ENCODE measurements at regions not wholly inside any gene's neighbourhood (a gene's known extent, or its start where the extent isn't known, plus 50 kb on each side); places are given as distances from the start of the nearest gene placed in this dataset.
"Not testable (repeated sequence)": the region's sequence is repeated elsewhere in the genome, so short reads cannot be mapped to it uniquely, and the experiment has no call there.

- DNase-seq (ENCODE audit: low read depth): no peak
Observed at GRCh38 chr2:62410926-62411456, 95.0 kb downstream of the TMEM17 start.

GRCh38 chr2:62410015-62410453, 96.0 kb downstream of the TMEM17 start:
- no peak for DNase-seq (ENCODE audit: low read depth)

DNA sequence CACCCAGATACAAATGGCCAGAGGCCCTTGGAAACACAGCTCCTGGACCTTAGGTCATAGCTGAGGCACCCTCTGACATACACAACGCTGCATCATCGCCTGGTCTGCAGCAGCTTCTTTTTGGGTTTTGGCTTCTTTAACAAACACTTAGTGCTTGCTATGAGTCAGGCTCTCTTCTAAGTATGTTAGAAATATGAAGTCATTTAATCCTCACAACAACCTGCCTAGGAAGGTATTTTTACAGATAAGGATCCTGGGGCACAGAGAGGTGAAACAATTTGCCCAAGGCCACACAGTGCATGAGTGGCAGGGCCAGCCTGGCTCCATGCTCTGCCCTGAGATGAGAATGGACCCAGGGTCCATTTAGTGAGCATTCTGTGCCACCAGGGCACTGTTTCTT, 96.6 kb downstream of the TMEM17 start:
- no peak for DNase-seq (ENCODE audit: low read depth)

DNA sequence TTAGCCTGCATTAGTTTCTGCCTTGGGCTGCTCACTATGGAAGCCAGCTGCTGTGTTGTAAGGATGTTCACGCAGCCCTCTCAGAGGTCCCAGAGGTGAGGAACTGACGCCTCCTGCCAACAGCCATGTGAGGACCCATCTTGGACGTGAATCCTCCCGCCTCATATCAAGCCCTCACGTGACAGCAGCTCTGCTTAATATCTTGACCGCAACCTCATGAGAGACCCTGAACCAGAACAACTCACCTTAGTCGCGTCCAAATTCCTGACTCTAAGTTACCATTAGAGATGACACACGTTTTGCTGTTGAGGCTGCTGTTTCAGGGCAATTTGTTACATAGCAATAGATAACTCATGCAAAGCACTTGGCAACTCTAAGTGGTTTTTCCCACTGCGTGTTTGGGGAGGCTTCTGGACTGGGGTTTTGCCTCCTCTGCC, 97.7 kb downstream of the TMEM17 start:
- no peak for DNase-seq (ENCODE audit: low read depth)

DNA sequence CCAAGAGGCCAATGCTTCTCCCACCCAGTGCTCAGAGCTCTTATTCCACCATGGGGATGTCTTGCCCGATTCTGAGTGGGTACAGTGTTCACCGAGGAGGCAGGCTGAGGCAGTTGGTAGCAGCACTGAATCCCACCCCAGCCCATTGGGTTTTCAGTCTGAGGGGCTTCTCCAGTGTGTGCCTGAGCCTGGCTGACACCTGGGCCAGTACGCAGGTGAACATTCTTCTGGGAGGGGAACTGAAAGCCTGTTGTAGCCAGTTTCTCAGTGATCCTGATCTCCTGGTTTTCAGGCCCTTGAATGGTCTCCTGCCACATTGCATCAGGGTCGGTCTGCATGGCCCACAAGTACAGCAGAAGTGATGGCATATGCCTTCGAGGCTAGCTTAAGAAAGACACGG, 98.2 kb downstream of the TMEM17 start:
- no peak for DNase-seq (ENCODE audit: low read depth)

DNA sequence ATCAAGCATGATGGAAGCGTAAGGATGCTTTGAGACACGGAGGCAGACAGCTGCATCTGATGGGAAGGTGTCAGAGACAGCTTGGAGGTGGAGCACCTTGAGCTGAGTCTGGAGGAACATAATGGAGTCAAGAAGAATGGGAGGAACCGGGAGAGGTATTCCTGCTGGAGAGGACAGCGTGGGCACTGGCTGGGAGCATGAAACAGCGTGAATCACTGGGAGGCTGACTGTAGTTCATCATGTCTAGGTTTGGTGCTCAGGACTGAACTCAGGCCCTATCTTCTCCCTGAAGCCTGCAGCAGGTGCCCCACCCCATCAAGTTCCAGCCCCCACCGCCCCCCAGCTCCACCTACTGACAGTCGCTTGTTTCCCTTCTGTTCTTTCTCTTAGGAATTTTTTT, 98.6 kb downstream of the TMEM17 start:
- no peak for DNase-seq (ENCODE audit: low read depth)

DNA sequence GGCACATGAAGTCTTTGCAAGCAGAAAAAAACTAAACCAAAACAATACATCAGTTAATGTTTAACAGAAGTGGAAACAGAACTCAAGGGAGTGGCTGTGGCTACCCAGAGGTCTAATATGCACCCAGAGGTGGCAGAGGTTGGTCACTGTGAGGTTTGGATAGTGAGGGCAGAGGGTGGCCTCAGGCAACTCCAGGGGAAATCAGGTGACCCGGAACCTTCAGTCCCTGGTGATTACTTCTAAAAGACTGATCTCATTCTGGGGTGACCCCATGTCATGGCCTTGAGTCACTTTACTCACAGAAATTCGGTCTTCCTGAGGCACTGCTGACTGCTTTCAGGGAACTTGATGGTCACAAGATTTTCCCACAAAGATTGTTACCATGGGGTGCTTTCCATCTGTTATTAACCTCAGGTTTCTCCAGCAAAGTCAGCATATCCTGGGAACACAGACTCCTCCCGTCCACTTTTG, 99.4 kb downstream of the TMEM17 start:
- no peak for DNase-seq (ENCODE audit: low read depth)

DNA sequence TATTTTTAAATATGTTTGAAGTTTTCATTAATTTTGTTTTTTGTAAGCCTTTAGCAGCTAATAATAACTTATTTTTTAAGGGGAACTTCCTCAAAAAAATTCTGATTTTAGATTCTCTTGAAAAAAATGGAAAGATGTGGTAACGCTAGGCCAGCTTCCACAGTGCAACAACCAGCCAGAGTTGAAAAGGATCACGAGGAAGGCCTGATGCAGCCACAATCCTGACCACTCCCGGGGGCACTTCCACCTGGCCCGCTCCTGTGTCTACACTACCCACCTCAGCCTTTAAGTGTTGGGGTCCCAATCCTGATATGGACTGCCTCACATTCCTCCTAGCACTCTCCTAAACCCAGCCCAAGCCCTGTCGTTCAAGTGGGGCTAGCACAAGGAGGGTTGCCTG, 101.1 kb downstream of the TMEM17 start:
- no peak for DNase-seq (ENCODE audit: low read depth)

- DNase-seq (ENCODE audit: low read depth): no peak
Observed at GRCh38 chr2:62402156-62402555, 103.8 kb downstream of the TMEM17 start.

- no peak for DNase-seq (ENCODE audit: low read depth)
Observed at GRCh38 chr2:62398356-62398755, 107.6 kb downstream of the TMEM17 start.

DNA sequence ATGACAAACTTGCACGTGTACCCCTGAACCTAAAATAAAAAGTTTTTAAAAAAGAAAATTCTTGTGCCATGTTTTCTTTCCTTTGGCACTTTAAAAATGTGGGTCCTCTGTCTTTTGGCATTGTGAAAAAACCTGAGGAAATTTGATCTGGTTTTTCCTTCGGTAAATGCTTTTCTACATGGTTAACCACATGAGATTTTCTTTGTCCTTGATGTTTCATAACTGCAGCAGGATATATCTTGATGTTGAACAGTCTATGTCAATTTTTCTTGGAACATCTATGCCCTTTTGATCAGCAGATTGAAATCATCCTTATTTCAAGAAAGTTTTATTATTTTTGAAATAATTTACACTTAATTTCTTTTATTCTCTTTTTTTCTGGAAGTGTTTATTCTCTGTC, 109.1 kb downstream of the TMEM17 start:
- no peak for DNase-seq (ENCODE audit: low read depth)

- no peak for DNase-seq (ENCODE audit: low read depth)
Observed at GRCh38 chr2:62393293-62393692, 112.7 kb downstream of the TMEM17 start.

DNA sequence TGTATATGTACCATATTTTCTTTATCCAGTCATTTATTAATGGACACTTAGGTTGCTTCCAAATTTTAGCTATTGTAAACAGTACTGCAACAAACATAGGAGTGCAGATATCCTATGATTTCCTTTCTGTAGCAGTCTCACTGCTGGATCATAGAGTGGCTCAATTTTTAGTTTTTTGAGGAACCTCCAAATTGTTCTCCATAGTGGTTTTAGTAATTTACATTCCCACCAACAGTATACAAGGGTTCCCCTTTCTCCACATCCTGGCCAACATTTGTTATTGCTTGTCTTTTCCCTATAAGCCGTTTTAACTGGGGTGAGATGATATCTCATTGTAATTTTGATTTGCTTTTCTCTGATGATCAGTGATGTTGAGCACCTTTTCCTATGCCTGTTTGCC, 114.3 kb downstream of the TMEM17 start:
- DNase-seq (ENCODE audit: low read depth): no peak

- not testable (repeated sequence) for DNase-seq (ENCODE audit: low read depth)
Observed at GRCh38 chr2:62386378-62386777, 119.6 kb downstream of the TMEM17 start.

DNA sequence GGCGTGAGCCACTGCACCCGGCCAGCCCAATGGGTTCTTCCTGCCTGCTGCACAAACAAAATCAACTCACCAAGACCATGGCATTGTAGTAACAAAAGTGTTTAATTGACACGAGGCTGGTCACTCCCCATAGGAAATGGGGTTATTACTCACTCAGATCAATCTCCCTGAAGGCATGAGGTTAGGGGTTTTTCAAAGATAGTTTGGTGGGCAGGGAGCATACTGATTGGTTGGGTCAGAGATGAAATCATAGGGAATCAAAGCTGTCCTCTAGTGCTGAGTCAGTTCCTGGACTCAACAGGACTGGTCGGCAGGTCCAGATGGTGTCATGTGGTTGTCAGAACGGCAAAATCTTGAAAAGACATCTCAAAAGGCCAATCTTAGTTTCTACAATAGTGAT, 122.1 kb downstream of the TMEM17 start:
- no peak for DNase-seq (ENCODE audit: low read depth)

DNA sequence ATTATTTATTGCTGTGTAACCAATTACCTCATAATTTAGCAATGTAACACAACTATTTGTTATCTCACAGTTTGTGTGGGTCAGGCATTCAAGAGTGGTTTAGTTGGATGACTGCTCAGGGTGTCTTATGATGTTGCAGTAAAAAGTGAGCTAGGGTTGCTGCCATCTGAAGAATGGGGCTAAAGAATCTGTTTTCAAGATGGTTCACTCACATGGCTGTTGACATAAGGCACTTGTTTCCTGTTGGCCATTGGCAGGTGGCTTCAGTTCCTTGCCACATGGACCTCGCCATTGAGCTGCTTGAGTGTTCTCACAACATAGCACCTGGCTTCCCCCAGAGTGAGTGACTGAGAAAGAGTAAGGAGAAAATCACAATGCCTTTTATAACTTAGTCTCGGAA, 123.2 kb downstream of the TMEM17 start:
- no peak for DNase-seq (ENCODE audit: low read depth)

DNA sequence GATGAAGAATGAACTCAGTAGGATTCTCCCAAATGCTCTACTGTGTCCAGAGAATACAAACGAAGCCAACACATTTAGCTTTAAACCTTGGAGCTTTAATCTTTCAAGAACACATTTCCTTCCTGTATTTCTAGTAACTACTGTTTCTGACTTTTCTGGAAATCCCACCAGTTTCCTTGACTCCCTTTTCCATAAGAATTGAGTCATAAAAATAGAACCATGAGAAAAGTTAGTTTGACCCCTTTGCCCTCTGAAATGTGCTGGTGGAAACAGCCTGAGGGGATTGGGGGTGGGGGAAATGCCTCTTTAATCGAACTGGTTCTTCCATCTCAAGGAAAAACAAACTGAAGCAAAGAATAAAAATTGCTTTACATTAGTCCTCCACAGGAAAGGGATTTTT, 123.9 kb downstream of the TMEM17 start:
- DNase-seq (ENCODE audit: low read depth): no peak

GRCh38 chr2:62381656-62382055, 124.3 kb downstream of the TMEM17 start:
- no peak for DNase-seq (ENCODE audit: low read depth)

DNA sequence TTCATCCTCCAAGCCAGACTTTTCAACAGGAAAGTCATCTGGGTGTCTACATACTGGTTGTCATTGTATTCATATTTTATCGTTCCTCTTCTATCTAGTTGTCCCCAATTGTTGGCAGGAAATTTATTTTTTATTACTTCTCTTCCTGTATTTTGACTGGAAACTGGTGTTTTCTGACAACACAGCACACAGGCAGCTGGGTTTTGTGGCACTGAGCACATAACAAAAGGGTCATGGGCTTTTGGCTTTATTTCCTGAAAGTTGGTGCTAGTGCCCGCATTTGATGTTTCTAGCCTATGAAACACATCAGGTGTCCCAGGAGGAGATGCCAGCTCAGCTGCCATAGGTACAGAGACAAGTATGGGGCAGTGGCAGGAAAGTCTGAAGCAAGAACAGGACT, 126.4 kb downstream of the TMEM17 start:
- DNase-seq (ENCODE audit: low read depth): no peak

DNA sequence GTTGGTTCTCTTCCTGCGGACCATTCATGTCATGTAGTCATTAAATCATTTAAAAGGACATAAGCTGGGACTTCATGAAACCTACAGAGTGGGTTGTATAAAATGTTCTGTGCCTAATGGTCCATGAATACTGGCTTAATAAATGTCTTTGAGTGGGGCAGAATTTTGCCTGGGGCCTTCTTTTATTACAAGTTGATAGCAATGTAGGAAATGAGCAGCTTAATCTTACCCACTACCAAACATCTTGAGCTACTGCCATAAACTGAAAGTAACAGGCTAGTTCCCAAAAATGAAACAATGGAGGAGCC, 130.9 kb downstream of the TMEM17 start:
- DNase-seq (ENCODE audit: low read depth): no peak

DNA sequence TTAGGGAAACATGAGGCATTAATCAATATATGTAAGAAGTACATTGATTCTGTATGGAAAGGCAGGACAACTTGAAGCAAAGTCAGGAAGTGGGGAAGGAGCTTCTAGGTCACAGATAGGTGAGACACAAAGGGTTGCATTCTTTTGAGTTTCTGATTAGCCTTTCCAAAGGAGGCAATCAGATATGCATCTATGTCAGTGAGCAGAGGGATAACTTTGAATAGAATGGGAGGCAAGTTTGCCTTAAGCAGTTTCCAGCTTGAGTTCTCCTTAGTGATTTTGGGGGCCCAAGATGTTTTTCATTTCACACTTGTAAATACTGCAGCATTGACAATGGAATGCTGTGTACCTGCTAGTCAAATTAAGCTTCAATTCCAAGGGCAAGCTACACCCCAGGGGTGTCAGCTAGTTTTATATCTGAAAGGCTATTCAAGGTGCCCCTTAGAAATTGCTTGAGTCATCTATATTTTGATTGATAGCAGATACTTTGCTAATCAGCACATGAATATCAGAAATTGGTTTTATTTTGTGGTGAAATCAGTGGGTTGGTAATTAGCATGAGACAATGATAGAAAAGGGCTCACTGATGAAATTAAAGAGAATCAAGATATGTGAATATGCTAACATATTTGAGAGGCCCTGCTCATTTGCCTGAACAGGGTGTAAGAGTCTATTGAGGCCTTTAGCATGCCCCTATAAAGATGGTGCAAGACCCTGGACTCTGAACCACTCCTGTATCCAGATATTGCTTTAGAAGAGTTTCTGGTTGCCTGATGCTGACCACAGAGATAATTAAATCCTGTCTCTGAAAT, 131.5 kb downstream of the TMEM17 start:
- no peak for DNase-seq (ENCODE audit: low read depth)

DNA sequence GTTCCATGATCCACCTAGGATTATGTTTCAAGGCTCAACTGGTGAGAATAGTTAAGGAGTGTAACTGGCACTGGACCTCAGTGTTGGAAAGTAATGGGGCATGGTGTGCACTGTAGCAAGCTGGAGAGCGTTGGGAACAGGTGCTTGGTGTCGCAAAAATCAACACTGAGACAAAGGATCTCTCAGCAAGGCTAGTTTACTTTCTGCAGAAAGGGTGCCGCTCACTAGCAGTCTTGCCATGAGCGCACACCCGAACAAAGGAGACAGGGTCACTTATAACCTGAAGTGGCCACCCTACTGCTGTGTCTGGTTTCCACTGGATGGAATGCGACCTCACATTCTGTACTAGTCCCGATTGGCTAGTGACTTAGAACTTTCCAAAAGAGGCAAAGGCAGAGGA, 133.2 kb downstream of the TMEM17 start:
- DNase-seq (ENCODE audit: low read depth): no peak

DNA sequence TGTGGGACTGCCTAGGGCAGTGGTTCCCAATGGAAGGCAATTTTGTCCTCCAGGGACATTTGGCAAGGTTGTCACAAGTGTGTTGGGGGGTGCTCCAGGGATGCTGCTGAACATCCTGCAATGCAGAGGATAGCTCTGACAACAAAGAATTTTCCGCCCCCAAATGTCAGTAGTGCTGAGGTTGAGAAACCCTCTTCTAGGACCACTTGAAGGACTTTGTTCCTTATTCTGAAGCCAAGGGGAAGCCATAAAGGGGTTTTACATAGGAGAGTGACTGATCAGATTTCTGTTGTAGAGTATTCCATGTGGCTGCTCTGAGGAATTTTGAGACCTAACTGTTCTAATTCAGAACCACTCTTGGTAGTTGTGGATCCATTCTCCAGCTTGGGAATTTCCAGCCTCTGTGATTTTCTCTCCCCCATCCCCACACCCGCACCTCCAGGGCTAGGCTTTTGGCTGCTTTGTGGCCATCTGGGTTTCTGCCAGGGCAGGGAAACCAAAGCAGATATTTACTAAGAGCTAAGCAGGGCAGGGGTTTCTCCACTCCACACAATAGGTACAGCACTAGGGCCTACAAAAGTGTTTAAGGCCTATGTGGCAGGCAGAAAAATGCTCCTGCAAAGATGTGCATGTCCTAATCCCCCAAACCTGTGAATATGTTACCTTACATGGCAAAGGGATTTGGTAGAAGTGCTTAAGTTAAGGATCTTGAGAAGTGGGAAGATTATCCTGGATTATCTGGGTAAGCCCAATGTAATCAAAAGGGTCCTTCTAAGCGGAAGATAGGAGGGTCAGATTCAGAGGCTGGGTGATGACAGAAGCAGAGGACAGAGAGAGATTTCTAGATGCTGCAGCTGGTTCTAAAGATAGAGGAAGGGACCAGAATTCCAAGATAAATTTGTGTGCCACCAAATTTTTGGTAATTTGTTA, 135.4 kb downstream of the TMEM17 start:
- DNase-seq (ENCODE audit: low read depth): no peak
